HL-60/S4 (cell line): ENCODE measurements at regions not wholly inside any gene's neighbourhood (a gene's known extent, or its start where the extent isn't known, plus 50 kb on each side); places are given as distances from the start of the nearest gene placed in this dataset.
"Not testable (repeated sequence)": the region's sequence is repeated elsewhere in the genome, so short reads cannot be mapped to it uniquely, and the experiment has no call there.

Experiments used
- in situ Hi-C: fragments of 300-500 bp; cut with MboI; formaldehyde crosslinking; loops from 2 replicates; pipeline ENCODE4 v1.14.3; 2022; ENCODE audit warnings: low sequenced_read_pairs

DNA sequence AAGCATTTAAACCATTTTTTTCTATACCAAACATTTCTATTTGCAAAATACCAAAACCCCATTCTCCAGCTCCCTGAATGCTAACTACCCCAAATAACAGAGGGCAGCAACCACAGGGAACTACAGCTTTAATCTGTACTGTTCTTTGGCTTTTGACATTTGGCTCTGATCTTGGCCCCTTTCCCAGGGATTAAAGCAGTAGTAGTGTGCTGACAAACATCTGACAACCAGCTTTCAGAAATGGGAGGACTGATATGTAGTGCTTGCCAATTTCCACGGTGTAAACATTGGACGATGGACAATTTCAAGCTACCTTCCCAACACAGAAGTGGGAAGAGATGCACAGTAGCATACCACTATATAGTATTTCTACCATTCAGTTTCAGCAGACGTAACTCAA is 88.4 kb upstream of the TEAD1 start:
- in situ Hi-C loops = no loop called here

DNA sequence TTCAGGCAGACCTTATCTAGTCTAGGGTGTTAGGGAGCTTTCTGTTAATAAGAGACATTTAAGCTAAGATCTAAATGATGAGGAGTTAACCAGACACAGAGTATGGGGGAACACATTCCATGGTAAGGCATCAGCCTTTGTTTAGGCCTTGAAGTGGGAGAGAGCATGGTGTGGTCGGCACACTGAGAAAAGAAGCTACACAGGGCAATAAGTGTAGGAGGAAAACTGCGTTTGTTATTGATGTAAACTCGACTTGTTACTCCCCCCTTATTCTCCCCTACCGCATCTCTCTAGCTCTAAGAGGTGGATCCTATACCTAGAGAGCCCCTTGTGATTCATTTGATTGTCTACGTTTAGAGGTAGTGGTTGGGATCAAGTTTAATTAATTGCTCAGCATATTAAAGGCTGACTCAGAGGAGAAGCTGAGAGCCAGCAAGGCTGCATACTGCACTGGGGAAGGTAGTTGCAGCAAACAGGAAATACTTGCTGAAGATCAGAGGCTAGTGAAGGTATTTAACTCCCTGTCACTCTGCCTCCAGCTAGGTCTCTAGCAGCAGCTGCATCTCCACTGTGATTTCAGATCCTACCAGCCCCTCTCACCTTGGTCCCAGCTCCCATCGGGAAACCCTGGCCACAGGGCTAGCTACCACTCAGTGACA is 86.8 kb upstream of the TEAD1 start:
- in situ Hi-C loops = no loop called here

DNA sequence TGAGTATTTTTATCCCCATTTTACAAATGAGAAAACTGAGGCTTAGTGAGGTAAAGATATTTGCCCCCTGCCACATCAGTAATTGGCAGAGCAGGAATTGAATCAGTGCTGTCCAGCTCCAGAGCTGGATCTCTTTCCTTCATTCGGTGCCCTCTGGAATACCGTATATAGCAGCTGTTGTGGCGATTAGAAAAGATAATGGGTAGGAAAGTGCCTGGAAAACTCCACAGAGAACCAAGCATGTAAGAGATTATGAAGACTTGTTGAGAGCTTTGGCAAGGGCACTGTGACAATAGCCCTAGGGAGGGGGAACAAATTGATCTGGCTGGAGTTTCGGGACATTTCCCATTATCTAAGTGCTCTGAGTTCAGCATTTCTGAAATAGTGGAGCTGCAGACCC is 82.5 kb upstream of the TEAD1 start:
- in situ Hi-C loops = no loop called here

DNA sequence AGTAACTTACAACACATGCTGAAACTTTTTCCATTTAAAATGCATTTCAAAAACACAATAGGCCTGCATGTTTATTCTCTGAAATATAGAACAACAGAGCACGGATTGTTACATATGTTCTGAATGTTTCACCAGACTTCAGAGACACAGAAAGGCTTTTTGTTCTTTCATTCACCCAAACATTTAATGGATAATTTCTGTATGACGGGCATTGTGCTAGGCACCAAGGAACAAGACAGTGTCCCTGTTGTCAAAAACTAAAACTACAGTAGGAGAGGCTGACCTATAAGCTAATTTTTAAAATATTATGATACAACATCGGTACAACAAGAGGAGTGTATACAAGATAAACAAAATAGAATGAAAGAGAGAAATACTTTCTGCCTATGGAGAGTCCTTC is 81.9 kb upstream of the TEAD1 start:
- in situ Hi-C loops = no loop called here

DNA sequence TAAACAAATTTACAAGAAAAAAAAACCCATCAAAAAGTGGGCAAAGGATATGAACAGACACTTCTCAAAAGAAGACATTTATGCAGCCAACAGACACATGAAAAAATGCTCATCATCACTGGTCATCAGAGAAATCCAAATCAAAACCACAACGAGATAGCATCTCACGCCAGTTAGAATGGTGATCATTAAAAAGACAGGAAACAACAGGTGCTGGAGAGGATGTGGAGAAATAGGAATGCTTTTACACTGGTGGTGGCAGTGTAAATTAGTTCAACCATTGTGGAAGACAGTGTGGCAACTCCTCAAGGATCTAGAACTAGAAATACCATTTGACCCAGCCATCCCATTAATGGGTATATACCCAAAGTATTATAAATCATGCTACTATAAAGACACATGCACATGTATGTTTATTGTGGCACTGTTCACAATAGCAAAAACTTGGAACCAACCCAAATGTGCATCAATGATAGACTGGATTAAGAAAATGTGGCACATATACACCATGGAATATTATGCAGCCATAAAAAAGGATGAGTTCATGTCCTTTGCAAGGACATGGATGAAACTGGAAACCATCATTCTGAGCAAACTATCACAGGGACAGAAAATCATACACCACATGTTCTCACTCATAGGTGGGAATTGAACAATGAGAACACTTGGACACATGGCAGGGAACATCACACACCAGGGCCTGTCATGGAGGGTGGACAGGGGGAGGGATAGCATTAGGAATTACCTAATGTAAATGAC is 79.0 kb upstream of the TEAD1 start:
- in situ Hi-C loops = not testable (repeated sequence)

DNA sequence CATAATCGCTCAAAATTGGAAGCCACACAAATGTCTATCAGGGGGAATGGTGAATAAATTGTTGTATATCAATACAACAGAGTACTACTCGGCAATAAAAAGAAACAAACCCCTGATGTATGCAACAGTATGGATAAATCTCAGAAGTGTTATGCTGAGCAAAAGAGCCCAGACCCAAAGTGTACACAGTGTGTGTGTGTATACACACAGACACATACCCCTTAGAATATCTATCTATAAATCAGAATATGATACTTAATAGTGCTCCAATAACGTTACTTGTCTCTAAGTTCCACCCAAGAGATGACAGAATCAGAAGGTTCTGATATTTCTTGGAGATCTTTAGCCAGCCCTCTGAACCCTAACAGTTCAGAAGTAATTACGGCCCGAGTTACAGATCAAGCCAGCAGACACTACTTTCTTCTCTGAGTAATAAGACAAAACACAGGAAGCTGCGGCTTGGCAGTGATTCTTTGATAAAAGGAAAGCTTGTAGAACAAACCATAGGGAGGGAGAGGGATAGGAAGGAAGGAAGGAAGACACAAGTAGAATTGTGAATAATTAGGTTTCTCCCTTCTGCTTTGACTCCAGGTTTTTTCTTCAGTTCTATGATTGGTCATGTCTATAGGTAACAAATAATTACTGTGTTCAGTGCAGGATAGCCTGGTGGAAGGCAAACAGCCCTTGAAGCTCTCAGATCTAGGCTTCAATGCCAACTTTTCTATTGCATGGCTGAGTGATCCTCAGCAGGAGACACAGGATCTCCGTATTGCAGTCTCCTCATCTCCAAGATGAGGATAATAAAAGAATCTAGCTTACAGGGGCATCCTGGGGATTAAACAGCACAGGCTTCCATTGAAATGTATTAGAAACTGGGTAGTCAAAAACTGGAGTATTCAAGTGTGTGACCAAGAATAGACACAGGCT is 75.6 kb upstream of the TEAD1 start:
- in situ Hi-C loops = no loop called here

DNA sequence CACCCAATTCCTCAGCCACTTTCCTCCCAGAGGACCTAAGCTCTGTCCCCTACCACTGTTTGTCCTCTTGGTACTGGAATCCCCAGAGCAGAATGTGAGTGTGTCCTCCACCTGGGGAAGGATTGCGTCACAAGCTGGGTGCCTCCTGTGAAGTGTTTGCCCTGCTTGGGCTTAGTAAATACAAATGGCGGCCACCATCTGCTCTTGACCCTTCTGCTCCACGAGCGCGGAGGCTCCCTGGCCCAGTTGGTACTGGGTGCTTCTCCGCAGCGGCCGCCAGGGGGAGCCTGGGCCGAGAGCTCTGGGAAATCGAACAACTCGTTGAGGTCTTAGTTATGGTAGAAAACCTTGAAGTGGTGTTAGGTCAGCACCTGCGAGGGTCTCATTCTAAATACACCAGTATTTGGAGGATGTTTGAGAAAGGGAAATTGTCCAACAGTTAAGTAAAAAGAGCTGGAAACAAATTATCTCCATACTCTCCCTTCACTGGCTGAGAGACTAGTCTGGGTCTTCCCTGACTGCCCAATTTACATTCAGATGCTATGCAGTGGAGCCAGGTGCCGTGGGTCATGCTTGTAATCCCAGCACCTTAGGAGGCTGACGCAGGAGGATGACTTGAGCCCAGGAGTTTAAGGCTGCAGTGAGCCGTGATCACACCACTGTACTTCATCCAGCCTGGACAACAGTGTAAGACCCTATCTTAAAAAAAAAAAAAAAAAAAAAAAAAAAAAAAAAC is 74.6 kb upstream of the TEAD1 start:
- in situ Hi-C loops = loop anchor here (25.0 kb wide), 1 partner anchor 288 kb away; no protein-coding TSS in a partner anchor

DNA sequence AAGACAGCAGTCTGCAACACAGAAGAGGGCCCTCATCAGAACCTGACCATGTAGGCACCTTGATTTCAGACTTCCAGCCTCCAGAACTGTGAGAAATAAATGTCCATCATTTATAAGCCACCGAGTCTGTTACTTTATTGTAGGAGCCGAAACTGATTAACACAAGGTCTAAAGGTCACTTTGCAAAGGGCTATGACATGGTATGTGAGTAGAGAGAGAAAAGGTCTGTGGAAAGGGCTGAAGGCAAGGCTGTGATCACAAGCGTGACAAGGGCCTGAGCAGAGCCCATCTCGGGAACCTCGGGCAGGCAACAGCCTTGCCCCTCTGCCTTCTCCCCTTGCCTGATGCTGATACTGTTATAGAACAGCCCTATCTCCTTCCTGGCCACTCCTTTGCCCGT is 73.4 kb upstream of the TEAD1 start:
- in situ Hi-C loops = loop anchor here (25.0 kb wide), 1 partner anchor 286 kb away; no protein-coding TSS in a partner anchor

DNA sequence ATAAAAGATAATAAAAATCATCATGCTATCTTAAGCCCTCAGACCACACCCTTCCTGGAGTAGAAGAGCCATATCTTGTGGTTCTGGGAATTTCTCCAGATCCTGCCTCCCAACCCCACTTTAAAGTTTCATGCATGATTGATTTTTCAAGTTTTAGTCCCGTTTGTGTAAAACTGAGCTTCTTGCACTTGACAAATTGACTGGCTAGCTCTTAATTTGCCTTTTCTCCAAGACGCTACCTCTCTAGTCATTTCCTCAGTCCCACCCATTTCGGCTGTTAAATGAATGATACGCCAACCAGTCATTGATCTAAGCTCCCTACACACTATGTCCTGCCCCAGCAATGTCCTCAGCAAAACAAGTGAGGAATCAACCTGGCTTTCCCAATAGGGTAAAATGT is 71.8 kb upstream of the TEAD1 start:
- in situ Hi-C loops = loop anchor here (25.0 kb wide), 1 partner anchor 285 kb away; no protein-coding TSS in a partner anchor

DNA sequence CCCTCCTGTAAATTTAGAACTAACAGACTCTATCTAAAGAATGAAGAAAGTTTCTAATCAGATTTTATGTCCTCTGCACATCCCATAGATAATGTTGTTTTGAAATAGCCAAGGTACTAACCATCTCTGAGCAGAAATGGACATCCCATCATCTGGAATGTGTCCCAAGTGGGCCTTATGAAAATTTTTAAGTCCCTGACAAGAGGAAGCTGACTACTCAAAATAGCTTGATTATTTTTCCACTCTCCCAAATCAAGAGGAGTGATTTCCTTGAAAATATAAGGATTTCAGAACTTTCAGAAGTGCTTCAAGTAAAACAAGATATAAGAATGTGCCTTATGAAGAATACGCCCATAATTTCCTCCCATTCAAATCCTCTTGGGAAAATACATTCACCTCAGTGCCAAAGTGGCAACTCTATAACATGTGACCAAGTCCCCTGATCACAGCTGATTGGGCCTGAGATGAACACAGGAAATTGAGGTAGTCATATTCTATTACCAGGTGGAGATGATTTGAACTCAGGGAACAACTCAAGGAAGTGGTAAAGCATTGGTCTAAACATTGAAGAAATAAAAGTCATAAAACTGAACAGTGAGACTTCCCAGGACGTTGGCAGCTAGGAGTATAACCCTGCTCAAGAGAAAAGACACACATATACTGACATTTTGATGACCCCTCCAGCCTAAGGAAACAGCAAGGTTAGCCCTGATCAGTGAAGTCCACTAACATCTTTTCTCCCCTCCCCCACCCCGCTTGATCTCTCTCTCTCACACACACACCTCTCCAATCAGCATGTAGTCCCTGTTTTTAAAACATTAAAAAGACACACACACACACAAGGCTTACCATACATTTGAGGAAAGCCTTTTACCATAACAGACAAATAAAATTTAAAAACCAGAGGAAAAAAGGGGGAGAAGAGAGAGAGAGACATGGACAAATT is 70.8 kb upstream of the TEAD1 start:
- in situ Hi-C loops = loop anchor here (25.0 kb wide), 1 partner anchor 284 kb away; no protein-coding TSS in a partner anchor

DNA sequence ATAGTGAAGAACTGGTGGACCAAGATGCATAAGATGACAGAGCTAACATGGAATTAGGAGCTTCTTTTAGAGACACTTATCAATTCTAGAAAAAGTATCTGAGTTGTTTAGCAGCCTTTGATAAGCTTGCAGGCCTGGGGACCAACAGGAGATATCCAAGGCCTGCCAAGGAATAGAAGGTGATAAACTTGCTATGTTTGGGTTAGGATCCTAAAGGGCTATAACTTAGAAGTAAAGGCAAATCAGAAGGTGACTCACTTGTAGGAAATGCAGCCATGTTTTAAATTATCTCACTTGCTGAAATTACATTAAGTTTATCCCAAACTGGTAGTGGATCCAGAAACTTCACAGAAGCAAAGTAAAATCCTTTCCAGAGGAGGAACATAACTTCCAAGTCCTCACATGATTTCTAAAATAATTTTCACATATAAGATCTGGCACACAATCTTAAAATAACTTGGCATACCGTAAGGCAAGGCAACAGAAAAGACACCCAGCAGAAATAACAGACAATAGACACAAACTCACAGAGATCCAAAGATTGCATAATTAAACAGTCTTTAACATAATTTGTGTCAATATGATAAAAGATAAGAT is 69.6 kb upstream of the TEAD1 start:
- in situ Hi-C loops = loop anchor here (25.0 kb wide), 1 partner anchor 283 kb away; no protein-coding TSS in a partner anchor

DNA sequence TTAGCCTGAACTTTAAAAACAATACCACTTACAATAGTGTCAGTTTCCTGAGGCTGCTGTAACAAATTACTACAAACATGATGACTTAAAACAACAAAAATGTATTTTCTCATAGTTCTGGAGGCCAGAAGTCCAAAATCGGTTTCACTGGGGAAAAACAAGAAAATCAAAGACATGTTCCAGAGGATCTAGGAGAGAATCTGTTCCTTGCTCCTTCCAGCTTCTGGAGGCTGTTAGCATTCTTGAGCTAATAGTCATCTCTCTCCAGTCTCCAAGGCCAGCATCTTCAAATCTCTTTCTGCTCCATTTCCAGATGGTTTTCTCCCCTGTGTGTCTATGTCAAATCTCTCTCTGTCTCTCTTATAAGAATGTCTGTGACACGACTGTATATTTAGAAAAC is 67.6 kb upstream of the TEAD1 start:
- in situ Hi-C loops = loop anchor here (25.0 kb wide), 1 partner anchor 281 kb away; no protein-coding TSS in a partner anchor

DNA sequence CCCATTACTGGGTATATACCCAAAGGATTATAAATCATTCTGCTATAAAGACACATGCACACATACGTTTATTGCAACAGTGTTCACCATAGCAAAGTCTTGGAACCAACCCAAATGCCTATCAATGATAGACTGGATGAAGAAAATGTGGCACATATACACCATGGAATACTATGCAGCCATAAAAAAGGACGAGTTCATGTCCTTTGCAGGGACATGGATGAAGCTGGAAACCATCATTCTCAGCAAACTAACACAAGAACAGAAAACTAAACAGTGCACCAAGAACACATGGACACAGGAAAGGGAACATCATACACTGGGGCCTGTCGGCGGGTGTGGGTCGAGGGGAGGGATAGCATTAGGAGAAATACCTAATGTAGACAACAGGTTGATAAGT is 65.5 kb upstream of the TEAD1 start:
- in situ Hi-C loops = loop anchor here (25.0 kb wide), 1 partner anchor 279 kb away; no protein-coding TSS in a partner anchor

DNA sequence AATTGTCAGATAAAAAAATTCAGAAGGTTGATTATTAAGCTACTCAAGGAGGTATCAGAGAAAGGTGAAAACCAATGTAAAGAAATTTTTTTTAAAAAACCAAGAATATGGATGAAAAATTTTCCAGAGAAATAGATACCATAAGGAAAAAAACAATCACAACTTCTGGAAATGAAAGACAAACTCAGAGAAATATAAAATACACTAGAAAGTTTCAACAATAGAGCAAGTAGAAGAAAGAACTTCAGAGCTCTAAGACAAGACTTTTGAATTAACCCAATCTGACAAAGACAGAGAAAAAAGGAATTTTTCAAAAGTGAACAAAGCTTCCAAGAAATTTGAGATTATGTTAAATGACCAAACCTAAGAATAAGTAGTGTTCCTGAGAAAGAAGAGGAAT is 62.9 kb upstream of the TEAD1 start:
- in situ Hi-C loops = loop anchor here (25.0 kb wide), 1 partner anchor 276 kb away; no protein-coding TSS in a partner anchor

DNA sequence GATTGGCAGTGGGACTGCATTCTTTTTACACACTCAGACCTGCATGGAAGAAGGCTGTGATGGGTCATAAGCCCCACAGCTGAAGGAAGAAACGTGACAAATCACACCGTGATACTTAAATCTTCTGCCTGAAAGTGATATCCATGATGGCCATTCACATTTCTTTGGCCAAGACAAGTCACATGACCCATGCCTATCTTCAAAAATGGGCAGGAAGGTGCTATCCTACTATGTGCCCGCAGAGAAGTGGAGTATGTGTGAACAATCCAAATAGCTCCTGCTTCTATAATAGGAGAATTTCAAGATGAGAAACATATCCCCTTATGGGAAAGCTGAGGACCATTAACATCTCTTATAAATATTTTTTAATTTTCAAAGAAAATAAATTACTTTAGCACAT is 56.6 kb upstream of the TEAD1 start:
- in situ Hi-C loops = loop anchor here (25.0 kb wide), 1 partner anchor 270 kb away; no protein-coding TSS in a partner anchor

DNA sequence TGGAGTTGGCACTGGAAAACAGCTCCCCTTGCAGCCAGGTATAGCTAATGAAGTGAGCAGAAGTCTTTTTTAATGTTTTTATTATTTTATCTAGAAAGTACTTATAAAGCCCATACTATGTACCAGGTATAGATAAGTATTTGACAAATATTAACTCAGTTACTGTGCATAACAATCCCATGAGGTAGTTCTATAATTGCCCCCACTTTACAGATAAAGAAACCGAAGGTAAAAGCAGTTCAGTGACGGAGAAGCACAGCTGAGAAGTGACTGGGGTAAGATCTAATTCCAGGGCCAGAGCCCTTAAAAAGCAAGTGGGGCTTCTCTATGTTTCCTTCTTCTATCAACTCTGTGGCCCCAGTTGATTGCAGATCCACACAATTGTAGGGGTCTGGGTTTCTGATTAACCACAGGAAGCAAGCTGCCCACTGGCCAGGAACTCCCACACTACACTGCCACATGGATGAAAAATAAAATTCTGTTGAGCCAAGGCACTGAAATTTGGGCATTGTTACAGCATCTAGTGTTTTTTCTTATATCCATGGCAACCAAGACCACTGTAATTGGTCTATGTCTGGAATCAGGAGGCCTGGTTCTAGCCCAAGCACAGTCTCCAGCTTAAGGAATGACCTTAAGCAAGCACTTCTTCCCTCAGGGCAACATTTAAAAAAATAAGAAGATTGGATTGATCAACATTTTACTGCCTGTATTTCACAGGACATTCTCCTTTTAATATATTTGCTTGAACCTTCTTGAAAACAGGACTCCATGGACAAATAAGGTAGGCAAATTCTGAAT is 55.3 kb upstream of the TEAD1 start:
- in situ Hi-C loops = loop anchor here (25.0 kb wide), 1 partner anchor 268 kb away; no protein-coding TSS in a partner anchor

DNA sequence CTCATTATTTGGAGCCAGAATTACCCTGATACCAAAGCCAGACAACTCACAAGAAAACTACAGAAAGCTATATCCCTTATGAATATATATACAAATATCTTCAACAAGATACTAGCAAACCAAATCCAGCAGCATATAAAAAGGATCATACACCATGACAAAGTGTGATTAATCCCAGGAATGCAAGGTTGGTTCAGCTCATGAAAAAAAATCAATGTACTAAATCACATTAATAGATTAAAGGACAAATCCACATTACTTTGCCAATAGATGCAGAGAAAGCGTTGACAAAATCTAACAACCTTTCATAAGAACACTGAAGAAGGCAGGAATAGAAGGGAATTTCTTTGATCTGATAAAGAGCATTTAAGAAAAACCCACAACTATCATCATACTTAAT is 50.4 kb upstream of the TEAD1 start:
- in situ Hi-C loops = loop anchor here (25.0 kb wide), 1 partner anchor 263 kb away; no protein-coding TSS in a partner anchor
